Spleen (tissue), 11 donors: ENCODE measurements at regions not wholly inside any gene's neighbourhood (a gene's known extent, or its start where the extent isn't known, plus 50 kb on each side); places are given as distances from the start of the nearest gene placed in this dataset.
A peak's percentile ranks its signal among the peaks of the same experiment; 100 is the strongest.

ENCODE experiments used
- DNase-seq: peaks from one replicate; pipeline ENCODE4 v3.0.0-alpha.2; 2020
- H3K27ac ChIP-seq, 8 donors: fragments of 200-600 bp; sonication (generic) in 7 of 8; 1 replicate in 4 of 8; 2 replicates in 4 of 8; pipeline versions ENCODE4 v1.5.0 to v1.8.0; 2016 to 2021; ENCODE audit warnings: inconsistent platforms in 4 of 8, mild to moderate bottlenecking in 4 of 8, moderate library complexity in 1 of 8
- H3K27me3 ChIP-seq, 7 donors: fragments of 200-600 bp; sonication (generic) in 6 of 7; replicated peaks in 1 of 7; 1 replicate in 4 of 7; 2 replicates in 3 of 7; pipeline versions ENCODE4 v1.5.0 to v1.8.0; 2016 to 2021; ENCODE audit warnings: inconsistent platforms in 3 of 7, mild to moderate bottlenecking in 1 of 7
- H3K36me3 ChIP-seq, 6 donors: fragments of 200-600 bp; sonication (generic) in 5 of 6; 1 replicate in 4 of 6; 2 replicates in 2 of 6; pipeline versions ENCODE4 v1.5.0 to v1.8.0; 2016 to 2021; ENCODE audit warnings: inconsistent platforms in 2 of 6
- H3K4me1 ChIP-seq, 6 donors: fragments of 200-600 bp; sonication (generic) in 5 of 6; 1 replicate in 3 of 6; 2 replicates in 3 of 6; pipeline versions ENCODE4 v1.5.0 to v1.8.0; 2016 to 2021; ENCODE audit warnings: inconsistent platforms in 3 of 6
- H3K4me3 ChIP-seq, 8 donors: fragments of 200-600 bp; sonication (generic) in 7 of 8; 1 replicate in 4 of 8; 2 replicates in 4 of 8; pipeline versions ENCODE4 v1.5.0 to v1.8.0; 2016 to 2021; ENCODE audit warnings: inconsistent platforms in 4 of 8, mild to moderate bottlenecking in 4 of 8, moderate library complexity in 2 of 8
- H3K9me3 ChIP-seq, 8 donors: fragments of 200-600 bp; sonication (generic) in 7 of 8; 1 replicate in 4 of 8; 2 replicates in 4 of 8; pipeline versions ENCODE4 v1.5.0 to v1.8.0; 2016 to 2021; ENCODE audit warnings: inconsistent platforms in 4 of 8
- POLR2A ChIP-seq, 3 donors: fragments of 450-650 bp; IDR thresholded peaks; one replicate each; pipeline ENCODE4 v1.5.1; 2017; ENCODE audit warnings: antibody characterized with exemption in 3 of 3, mild to moderate bottlenecking in 1 of 3
- POLR2AphosphoS5 ChIP-seq, 3 donors: sonication (generic); formaldehyde crosslinking; IDR thresholded peaks; one replicate each; pipeline ENCODE4 v1.5.1; 2017; ENCODE audit warnings: antibody characterized with exemption in 3 of 3
- WGBS, 5 donors: extraction: QIAGEN DNeasy Blood & Tissue Kit in 3 of 5; methylation state at CpG; one replicate each; pipeline versions ENCODE4 v1.1.5 to v1.1.7; 2013 to 2018; 5-methylcytosine and 5-hydroxymethylcytosine counted together
- intact Hi-C: fragments of 100-400 bp; cut with DNase I; formaldehyde crosslinking; loops from one replicate; pipeline ENCODE4 v1.15.0; 2023; ENCODE audit warnings: low total_unique reads
- TF ChIP-seq, protein P1 (sequence below), 11 experiments: fragments of 200-600 bp in 7 of 11; fragments of 450-650 bp in 4 of 11; sonication (generic) in 4 of 11; IDR thresholded peaks in 8 of 11; conservative IDR thresholded peaks in 3 of 11; 1 replicate in 7 of 11; 2 replicates in 4 of 11; pipeline versions ENCODE4 v1.4.0 to v1.8.0; 2016 to 2021; ENCODE audit warnings: antibody characterized with exemption in 11 of 11, inconsistent platforms in 4 of 11, mild to moderate bottlenecking in 1 of 11
- donor health status: healthy with polysubstance abuse.
- donor health status: DM: no; HTN: no; CAD: no; lungs with moderate emphysema.
- donor health status: DM: no; HTN: no; CAD: no.
- donor health status: Bipolar disorder and iron deficiency.
- donor health status: healthy.
- donor health status: DM: no; HTN: no; CAD: no.
- donor health status: DM: yes; HTN: yes; CAD: no.

DNA sequence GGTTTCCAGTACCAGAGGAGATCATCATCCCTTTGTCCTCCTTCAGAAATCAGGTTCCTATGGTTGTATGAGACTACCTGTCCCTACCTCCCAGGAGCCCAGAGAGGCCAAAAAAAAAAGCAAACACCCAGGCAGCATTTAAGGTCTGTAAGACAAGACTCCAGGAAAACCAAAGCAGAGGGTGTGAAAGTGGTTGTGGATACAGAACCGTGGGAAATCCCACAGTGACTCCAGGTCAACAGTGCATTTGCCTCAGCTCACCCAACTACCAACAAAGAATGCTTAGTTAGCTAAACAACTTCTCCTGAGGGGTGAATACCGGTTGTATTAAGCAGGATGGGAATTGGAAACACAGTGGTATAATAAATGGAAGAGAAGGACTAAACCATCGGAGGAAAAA is 83.6 kb downstream of the LBH start:
- Histone ChIP-seq H3K4me1 (peaks cover 0 to 35% (median 20%) of the 10 kb centered on the region in 6 donors), H3K36me3 (no peaks in the 10 kb centered on the region), H3K9me3 (peaks cover 0 to 9% (median 3%) of the 10 kb centered on the region in 8 donors), H3K27ac (peak overlapping the region in 2 of 8 donors; percentile 8 to 37), H3K27me3 (no peaks in the 10 kb centered on the region), H3K4me3 (no peak overlapping the region)
- intact Hi-C loops: no loop called here
- TF ChIP-seq, protein P1, sequence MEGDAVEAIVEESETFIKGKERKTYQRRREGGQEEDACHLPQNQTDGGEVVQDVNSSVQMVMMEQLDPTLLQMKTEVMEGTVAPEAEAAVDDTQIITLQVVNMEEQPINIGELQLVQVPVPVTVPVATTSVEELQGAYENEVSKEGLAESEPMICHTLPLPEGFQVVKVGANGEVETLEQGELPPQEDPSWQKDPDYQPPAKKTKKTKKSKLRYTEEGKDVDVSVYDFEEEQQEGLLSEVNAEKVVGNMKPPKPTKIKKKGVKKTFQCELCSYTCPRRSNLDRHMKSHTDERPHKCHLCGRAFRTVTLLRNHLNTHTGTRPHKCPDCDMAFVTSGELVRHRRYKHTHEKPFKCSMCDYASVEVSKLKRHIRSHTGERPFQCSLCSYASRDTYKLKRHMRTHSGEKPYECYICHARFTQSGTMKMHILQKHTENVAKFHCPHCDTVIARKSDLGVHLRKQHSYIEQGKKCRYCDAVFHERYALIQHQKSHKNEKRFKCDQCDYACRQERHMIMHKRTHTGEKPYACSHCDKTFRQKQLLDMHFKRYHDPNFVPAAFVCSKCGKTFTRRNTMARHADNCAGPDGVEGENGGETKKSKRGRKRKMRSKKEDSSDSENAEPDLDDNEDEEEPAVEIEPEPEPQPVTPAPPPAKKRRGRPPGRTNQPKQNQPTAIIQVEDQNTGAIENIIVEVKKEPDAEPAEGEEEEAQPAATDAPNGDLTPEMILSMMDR (IDR thresholded peaks at IDR 0.05 in 8 of 11, conservative IDR thresholded peaks at IDR 0.05 in 3 of 11): no peak
- TF ChIP-seq POLR2AphosphoS5 (IDR thresholded peaks at IDR 0.05) (no peak), POLR2A (IDR thresholded peaks at IDR 0.05) (no peak)
- no peak for DNase-seq
- WGBS, 5 donors: 83 to 92% (median 88%) methylated on average over 3 of the region's 3 CpGs

DNA sequence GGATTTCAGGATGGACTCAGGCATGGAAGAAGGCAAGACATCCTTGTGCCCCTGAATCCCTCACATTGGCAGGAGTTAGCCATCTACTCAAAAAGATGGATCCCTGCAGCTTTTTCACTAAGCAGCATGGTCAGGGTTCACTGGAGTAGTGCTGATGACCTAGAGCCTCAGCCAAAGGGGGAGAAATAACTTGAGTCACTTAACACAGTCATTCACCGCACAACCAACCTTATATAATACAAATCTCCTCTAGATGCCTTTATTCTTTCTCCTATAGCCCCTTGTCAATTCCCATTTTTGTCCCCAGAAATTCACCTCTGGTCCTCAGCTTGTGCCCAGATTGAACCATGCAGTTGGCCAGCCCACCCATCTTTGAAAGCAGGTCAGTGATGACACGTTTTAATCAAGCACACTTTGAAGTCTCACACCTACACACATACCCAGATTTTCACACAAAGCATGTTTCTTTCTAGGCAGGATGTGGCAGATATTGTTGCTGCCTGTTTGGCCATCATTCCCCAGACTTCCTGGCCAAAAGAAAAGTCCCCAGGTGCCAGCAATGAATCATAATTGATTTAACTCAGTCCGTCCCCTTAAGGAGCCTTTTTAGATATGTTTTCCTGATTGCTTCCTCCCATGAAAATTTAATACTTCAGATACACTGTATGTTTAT is 84.2 kb downstream of the LBH start:
- Histone ChIP-seq H3K9me3 (peaks cover 0 to 9% (median 3%) of the 10 kb centered on the region in 8 donors), H3K27me3 (no peaks in the 10 kb centered on the region), H3K36me3 (no peaks in the 10 kb centered on the region), H3K27ac (peak overlapping the region in 3 of 8 donors; percentile 4 to 37 (median 8)), H3K4me3 (no peak overlapping the region), H3K4me1 (peaks cover 0 to 30% (median 17%) of the 10 kb centered on the region in 6 donors)
- no peak for TF ChIP-seq POLR2A (IDR thresholded peaks at IDR 0.05)
- no peak for TF ChIP-seq POLR2AphosphoS5 (IDR thresholded peaks at IDR 0.05)
- TF ChIP-seq, protein P1 (IDR thresholded peaks at IDR 0.05 in 8 of 11, conservative IDR thresholded peaks at IDR 0.05 in 3 of 11): no peak
- intact Hi-C loops: no loop called here
- WGBS, 5 donors: 51 to 66% (median 63%) methylated on average over 3 of the region's 3 CpGs
- DNase-seq: no peak

DNA sequence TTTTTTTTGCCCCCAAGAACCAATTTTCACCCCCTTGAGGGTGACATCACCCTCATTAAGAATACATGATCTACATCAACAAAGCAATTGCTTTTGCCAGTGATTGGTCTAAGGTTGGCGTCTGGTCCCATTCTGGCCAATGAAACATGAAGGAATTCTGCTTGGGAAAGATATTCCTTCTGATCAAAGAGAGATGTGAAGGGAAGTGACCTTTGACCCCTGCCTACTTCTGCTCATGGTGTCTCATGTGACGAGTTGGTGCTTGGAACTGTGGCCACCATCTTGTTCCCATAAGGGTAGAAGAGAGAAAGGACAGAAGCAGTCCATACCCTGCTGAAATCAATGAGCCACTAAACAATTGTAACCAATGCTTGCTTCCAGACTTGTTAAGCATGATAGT is 85.1 kb downstream of the LBH start:
- intact Hi-C loops: no loop called here
- WGBS, 5 donors: 92 to 100% (median 96%) methylated on average over 2 of the region's 2 CpGs
- DNase-seq: no peak
- Histone ChIP-seq H3K27me3 (no peaks in the 10 kb centered on the region), H3K36me3 (no peaks in the 10 kb centered on the region), H3K4me1 (peaks cover 0 to 21% (median 9%) of the 10 kb centered on the region in 6 donors), H3K27ac (no peak overlapping the region), H3K4me3 (no peak overlapping the region), H3K9me3 (peaks cover 0 to 9% (median 3%) of the 10 kb centered on the region in 8 donors)
- TF ChIP-seq POLR2A (IDR thresholded peaks at IDR 0.05): no peak
- TF ChIP-seq, protein P1 (IDR thresholded peaks at IDR 0.05 in 8 of 11, conservative IDR thresholded peaks at IDR 0.05 in 3 of 11): no peak
- TF ChIP-seq POLR2AphosphoS5 (IDR thresholded peaks at IDR 0.05): no peak

DNA sequence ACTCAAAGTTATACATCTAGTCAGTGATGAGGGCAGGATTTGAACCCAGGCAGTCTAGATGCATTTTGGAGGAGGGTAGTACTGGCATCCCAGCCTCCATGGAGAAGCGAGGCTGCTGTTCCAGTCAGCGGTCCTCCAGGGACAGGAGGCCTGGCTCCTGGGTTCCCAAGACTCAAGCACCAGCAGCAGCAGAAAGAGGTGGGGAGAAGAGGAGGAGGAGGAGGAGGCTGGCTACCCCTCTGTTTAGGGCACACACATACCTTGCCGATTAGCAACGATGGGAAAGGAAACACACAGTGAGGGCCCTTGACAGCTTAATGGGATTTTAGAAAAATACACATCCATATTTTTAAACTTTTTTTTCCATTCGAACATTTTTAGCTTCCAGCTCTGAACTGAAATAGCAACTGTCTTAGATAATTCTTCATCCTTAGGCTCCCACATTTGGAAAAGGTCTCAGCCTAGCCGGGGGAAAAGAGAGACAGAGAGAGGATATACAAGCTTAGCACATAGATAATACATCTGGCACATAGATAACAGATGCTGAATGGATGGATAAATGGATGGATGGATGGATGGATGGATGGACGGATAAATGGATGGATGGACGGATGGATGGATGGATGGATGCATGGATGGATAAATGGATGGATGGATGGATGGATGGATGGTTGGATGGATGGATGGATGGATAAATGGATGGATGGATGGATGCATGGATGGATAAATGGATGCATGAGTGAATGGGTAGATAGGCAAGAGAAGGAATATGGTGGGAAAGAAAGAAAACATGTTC is 87.9 kb downstream of the LBH start:
- Histone ChIP-seq H3K36me3 (no peaks in the 10 kb centered on the region), H3K4me1 (peaks cover 0 to 20% (median 8%) of the 10 kb centered on the region in 6 donors), H3K27me3 (no peaks in the 10 kb centered on the region), H3K4me3 (no peak overlapping the region), H3K27ac (no peak overlapping the region), H3K9me3 (peaks cover 0 to 9% (median 3%) of the 10 kb centered on the region in 8 donors)
- intact Hi-C loops: no loop called here
- DNase-seq: no peak
- TF ChIP-seq POLR2AphosphoS5 (IDR thresholded peaks at IDR 0.05) (no peak), POLR2A (IDR thresholded peaks at IDR 0.05) (no peak)
- TF ChIP-seq, protein P1 (IDR thresholded peaks at IDR 0.05 in 8 of 11, conservative IDR thresholded peaks at IDR 0.05 in 3 of 11): no peak
- WGBS, 5 donors: 77 to 86% (median 82%) methylated on average over 8 of the region's 8 CpGs
